Choroid plexus epithelial cell (primary cell): ENCODE measurements at regions not wholly inside any gene's neighbourhood (a gene's known extent, or its start where the extent isn't known, plus 50 kb on each side); places are given as distances from the start of the nearest gene placed in this dataset.
"Not testable (repeated sequence)": the region's sequence is repeated elsewhere in the genome, so short reads cannot be mapped to it uniquely, and the experiment has no call there.

Experiments used
- DNase-seq: peaks from one replicate; pipeline ENCODE4 v3.0.0-alpha.2; 2010; ENCODE audit warnings: low read depth
- H3K4me3 ChIP-seq: 2 replicates; pipeline ENCODE4 v1.5.1; 2011; ENCODE audit warnings: low read depth, mild to moderate bottlenecking, control low read depth, low read length, moderate library complexity
- TF ChIP-seq, protein P1 (sequence below): conservative IDR thresholded peaks from 2 replicates; pipeline ENCODE4 v1.5.1; 2011; ENCODE audit warnings: low read depth, mild to moderate bottlenecking, control low read depth, inconsistent platforms, low read length, moderate library complexity

GRCh38 chr3:161920196-161920595 is 423.6 kb downstream of the OTOL1 start:
- no peak overlapping the region for H3K4me3 ChIP-seq
- TF ChIP-seq, protein P1, sequence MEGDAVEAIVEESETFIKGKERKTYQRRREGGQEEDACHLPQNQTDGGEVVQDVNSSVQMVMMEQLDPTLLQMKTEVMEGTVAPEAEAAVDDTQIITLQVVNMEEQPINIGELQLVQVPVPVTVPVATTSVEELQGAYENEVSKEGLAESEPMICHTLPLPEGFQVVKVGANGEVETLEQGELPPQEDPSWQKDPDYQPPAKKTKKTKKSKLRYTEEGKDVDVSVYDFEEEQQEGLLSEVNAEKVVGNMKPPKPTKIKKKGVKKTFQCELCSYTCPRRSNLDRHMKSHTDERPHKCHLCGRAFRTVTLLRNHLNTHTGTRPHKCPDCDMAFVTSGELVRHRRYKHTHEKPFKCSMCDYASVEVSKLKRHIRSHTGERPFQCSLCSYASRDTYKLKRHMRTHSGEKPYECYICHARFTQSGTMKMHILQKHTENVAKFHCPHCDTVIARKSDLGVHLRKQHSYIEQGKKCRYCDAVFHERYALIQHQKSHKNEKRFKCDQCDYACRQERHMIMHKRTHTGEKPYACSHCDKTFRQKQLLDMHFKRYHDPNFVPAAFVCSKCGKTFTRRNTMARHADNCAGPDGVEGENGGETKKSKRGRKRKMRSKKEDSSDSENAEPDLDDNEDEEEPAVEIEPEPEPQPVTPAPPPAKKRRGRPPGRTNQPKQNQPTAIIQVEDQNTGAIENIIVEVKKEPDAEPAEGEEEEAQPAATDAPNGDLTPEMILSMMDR = no peak
- DNase-seq = no peak

- TF ChIP-seq, protein P1 = peak; percentile 34
- H3K4me3 ChIP-seq = no peak overlapping the region
- peak; percentile 27 for DNase-seq
Measured at GRCh38 chr3:161925749-161926360, 429.2 kb downstream of the OTOL1 start.

GRCh38 chr3:161927131-161927530 is 430.5 kb downstream of the OTOL1 start:
- no peak overlapping the region for H3K4me3 ChIP-seq
- no peak for DNase-seq
- TF ChIP-seq, protein P1 = no peak

DNA sequence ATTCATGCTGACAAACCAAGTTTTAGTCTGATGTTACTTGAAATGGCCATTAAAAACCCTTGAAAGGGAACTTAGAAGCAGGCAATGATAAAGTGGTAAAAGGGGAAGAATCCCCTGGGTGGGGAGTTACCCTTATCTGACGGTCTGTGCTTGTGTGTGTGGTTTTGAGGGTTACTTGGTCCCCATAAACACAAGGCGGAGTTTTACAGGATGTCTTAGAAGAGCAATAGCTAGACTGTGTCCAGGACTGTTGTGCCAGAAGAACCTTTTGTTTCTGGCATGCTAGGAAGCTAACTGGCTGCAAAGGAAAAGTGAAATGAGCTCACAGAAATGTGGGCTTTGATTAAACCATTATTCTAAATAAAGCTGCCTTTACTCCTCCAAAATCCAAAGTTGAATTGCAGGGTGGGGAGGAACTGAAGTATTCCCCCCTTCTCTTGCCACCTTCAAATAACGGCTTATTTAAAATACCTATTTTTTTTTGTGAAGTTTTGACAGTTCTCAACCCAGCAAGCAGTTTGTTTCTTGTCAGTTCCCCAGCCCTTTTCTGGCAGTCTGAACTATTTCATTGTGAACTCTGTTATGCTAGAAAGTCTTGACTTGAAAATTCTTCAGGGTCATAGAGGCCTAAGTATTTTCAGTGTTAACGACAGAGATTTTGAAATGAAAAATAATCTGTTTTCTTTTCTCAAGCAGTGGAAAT is 443.5 kb downstream of the OTOL1 start:
- TF ChIP-seq, protein P1 = no peak
- no peak overlapping the region for H3K4me3 ChIP-seq
- peak; percentile 26 for DNase-seq

DNA sequence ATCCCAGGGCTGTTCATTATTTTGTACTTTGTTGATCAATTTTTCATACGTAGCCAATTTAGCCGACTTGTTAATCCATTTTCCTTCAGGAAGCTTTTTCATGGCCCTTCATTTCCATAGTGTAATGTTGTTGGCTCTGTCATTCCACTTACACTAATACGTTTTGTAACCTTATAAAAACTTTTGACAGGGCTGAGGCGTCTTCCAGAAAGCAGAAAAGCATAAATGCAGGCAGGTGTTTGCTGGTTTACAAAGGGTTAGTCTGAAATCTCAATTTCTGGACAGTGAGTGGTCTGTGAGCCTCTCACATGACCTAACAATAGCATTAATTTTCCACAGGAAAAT is 444.0 kb downstream of the OTOL1 start:
- H3K4me3 ChIP-seq = no peak overlapping the region
- TF ChIP-seq, protein P1 = no peak

GRCh38 chr3:161941891-161942290 is 445.3 kb downstream of the OTOL1 start:
- H3K4me3 ChIP-seq = no peak overlapping the region
- no peak for DNase-seq
- TF ChIP-seq, protein P1 = no peak

More for the DNA sequence above, 444.0 kb downstream of the OTOL1 start:
- no peak for DNase-seq

- H3K4me3 ChIP-seq, DNase-seq: not testable (repeated sequence)
Measured at GRCh38 chr3:161943801-161944345, 447.3 kb downstream of the OTOL1 start.
